Body of pancreas (tissue), 4 donors: ENCODE measurements at regions not wholly inside any gene's neighbourhood (a gene's known extent, or its start where the extent isn't known, plus 50 kb on each side); places are given as distances from the start of the nearest gene placed in this dataset.

Experiments used
- CTCF ChIP-seq, 7 experiments: fragments of 450-650 bp in 4 of 7; fragments of 200-600 bp in 3 of 7; sonication (generic) in 3 of 7; IDR thresholded peaks; one replicate each; pipeline ENCODE4 v1.5.1; 2016 to 2019; ENCODE audit warnings: antibody characterized with exemption in 7 of 7
- POLR2A ChIP-seq, 3 donors: fragments of 450-650 bp; IDR thresholded peaks; one replicate each; pipeline ENCODE4 v1.6.1; 2016; ENCODE audit warnings: antibody characterized with exemption in 3 of 3, mild to moderate bottlenecking in 2 of 3

- TF ChIP-seq CTCF (IDR thresholded peaks at IDR 0.05) = no peak
- no peak for TF ChIP-seq POLR2A (IDR thresholded peaks at IDR 0.05)
Observed at GRCh38 chr9:118609355-118610044, 759.7 kb downstream of the BRINP1 start.
